Ishikawa (cell line): ENCODE measurements at regions not wholly inside any gene's neighbourhood (a gene's known extent, or its start where the extent isn't known, plus 50 kb on each side); places are given as distances from the start of the nearest gene placed in this dataset.

ENCODE experiments used
- CEBPB ChIP-seq: IDR thresholded peaks from 2 replicates; pipeline ENCODE4 v1.6.1; 2012
- CREB1 ChIP-seq: IDR thresholded peaks from 2 replicates; pipeline ENCODE4 v1.6.1; 2012; ENCODE audit warnings: low read depth
- EGR1 ChIP-seq: IDR thresholded peaks from 2 replicates; pipeline ENCODE4 v1.6.1; 2012
- EP300 ChIP-seq: IDR thresholded peaks from 2 replicates; pipeline ENCODE4 v1.6.1; 2012; ENCODE audit warnings: borderline replicate concordance
- FOXM1 ChIP-seq: IDR thresholded peaks from 2 replicates; pipeline ENCODE4 v1.6.1; 2012; ENCODE audit warnings: low read depth, borderline replicate concordance
- MAX ChIP-seq: IDR thresholded peaks from 2 replicates; pipeline ENCODE4 v1.6.1; 2012
- NFIC ChIP-seq: IDR thresholded peaks from 2 replicates; pipeline ENCODE4 v1.6.1; 2012
- RAD21 ChIP-seq: IDR thresholded peaks from 2 replicates; pipeline ENCODE4 v1.6.1; 2012; ENCODE audit warnings: low read depth
- REST ChIP-seq: IDR thresholded peaks from 2 replicates; pipeline ENCODE4 v1.6.1; 2012; ENCODE audit warnings: low read depth, mild to moderate bottlenecking
- TAF1 ChIP-seq: IDR thresholded peaks from 2 replicates; pipeline ENCODE4 v1.6.1; 2012; ENCODE audit warnings: low read depth, mild to moderate bottlenecking
- TCF12 ChIP-seq: IDR thresholded peaks from 2 replicates; pipeline ENCODE4 v1.6.1; 2012; ENCODE audit warnings: low read depth
- TEAD4 ChIP-seq: IDR thresholded peaks from 2 replicates; pipeline ENCODE4 v1.6.1; 2012
- USF1 ChIP-seq: IDR thresholded peaks from 2 replicates; pipeline ENCODE4 v1.6.1; 2012
- YY1 ChIP-seq: IDR thresholded peaks from 2 replicates; pipeline ENCODE4 v1.6.1; 2012; ENCODE audit warnings: low read depth
- ZBTB7A ChIP-seq: IDR thresholded peaks from 2 replicates; pipeline ENCODE4 v1.6.1; 2012; ENCODE audit warnings: low read depth

GRCh38 chr6:14806101-14806500 lies 439.8 kb upstream of the JARID2 start:
- TF ChIP-seq YY1 (no peak), RAD21 (no peak), TAF1 (no peak), MAX (no peak), EGR1 (no peak), REST (no peak), EP300 (no peak), TEAD4 (no peak), FOXM1 (no peak), NFIC (no peak), CREB1 (no peak), CEBPB (no peak), ZBTB7A (no peak), TCF12 (no peak), USF1 (no peak)

- TF ChIP-seq USF1, result no peak
These were observed 438.7 kb upstream of the JARID2 start for GRCh38 chr6:14807130-14807529.

- TF ChIP-seq RAD21, result no peak
These were observed 437.9 kb upstream of the JARID2 start for GRCh38 chr6:14807971-14808370.

- TF ChIP-seq REST (no peak), USF1 (no peak), TEAD4 (no peak), ZBTB7A (no peak)
These were observed 435.8 kb upstream of the JARID2 start for GRCh38 chr6:14810021-14810420.

GRCh38 chr6:14811775-14812428 lies 434.0 kb upstream of the JARID2 start:
- TF ChIP-seq YY1 (no peak), CEBPB (no peak), ZBTB7A (no peak), CREB1 (no peak), TCF12 (no peak), EGR1 (no peak), EP300 (no peak)

- TF ChIP-seq MAX, result no peak
- no peak for TF ChIP-seq FOXM1
- TF ChIP-seq ZBTB7A, result no peak
- no peak for TF ChIP-seq TCF12
- no peak for TF ChIP-seq TEAD4
- TF ChIP-seq CEBPB, result no peak
- no peak for TF ChIP-seq EGR1
- no peak for TF ChIP-seq NFIC
- no peak for TF ChIP-seq TAF1
- no peak for TF ChIP-seq REST
- TF ChIP-seq RAD21, result no peak
These were observed 431.9 kb upstream of the JARID2 start for GRCh38 chr6:14814016-14814415.
